ENCODE measurements at regions not wholly inside any gene's neighbourhood (a gene's known extent, or its start where the extent isn't known, plus 50 kb on each side); places are given as distances from the start of the nearest gene placed in this dataset.

DNA sequence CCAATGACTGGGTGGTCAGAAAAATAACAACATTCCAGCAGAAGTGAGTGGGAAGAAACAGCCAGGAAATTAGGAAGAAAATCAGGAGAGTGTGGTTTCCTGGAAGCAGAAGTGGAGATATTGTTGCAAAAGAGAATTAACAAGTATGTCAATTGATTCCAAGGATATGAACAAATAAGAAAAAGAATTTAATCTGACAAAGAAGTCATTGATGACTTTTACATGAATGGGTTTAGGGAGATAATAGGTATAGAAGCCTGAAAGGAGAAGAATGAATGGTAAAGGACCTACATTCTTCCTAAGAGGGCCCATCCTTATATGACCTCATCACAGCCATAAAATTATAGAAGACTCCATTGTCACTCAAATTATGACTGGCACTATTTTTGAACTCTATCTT is 1440.1 kb downstream of the OTOL1 start:
- no peak for TF ChIP-seq EZH2phosphoT487 (IDR thresholded peaks at IDR 0.05; ENCODE audit: low read depth)
- TF ChIP-seq, protein P1, sequence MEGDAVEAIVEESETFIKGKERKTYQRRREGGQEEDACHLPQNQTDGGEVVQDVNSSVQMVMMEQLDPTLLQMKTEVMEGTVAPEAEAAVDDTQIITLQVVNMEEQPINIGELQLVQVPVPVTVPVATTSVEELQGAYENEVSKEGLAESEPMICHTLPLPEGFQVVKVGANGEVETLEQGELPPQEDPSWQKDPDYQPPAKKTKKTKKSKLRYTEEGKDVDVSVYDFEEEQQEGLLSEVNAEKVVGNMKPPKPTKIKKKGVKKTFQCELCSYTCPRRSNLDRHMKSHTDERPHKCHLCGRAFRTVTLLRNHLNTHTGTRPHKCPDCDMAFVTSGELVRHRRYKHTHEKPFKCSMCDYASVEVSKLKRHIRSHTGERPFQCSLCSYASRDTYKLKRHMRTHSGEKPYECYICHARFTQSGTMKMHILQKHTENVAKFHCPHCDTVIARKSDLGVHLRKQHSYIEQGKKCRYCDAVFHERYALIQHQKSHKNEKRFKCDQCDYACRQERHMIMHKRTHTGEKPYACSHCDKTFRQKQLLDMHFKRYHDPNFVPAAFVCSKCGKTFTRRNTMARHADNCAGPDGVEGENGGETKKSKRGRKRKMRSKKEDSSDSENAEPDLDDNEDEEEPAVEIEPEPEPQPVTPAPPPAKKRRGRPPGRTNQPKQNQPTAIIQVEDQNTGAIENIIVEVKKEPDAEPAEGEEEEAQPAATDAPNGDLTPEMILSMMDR (IDR thresholded peaks at IDR 0.05; ENCODE audit: low read depth, low read length): no peak

DNA sequence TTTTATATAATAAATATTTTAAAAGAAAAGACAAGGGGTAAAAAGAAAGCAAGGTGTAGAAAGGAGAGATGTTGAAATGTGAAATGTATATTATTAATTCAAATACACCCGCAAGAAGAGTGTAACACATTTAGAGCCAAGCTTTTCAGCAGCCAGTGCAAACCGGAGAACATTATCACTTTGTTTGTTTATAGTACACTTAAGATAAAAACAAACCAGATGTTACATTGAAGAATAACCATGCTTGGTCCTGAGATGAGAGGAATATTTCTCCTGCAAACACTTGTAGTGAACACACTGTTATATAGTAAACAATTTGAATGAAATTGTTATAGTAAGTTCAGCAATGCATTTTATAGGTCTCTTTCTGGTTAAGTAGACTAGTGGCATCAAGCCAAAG is 1441.5 kb downstream of the OTOL1 start:
- no peak overlapping the region for H3K9ac ChIP-seq (ENCODE audit: low read length)
- H3K36me3 ChIP-seq (replicated peaks; ENCODE audit: low read depth, low read length): no peaks in the 10 kb centered on the region
- H3K27ac ChIP-seq (ENCODE audit: low read length): no peak overlapping the region
- TF ChIP-seq EZH2phosphoT487 (IDR thresholded peaks at IDR 0.05; ENCODE audit: low read depth): no peak
- TF ChIP-seq, protein P1 (IDR thresholded peaks at IDR 0.05; ENCODE audit: low read depth, low read length): no peak
- no peaks in the 10 kb centered on the region for H3K27me3 ChIP-seq (ENCODE audit: low read depth, low read length)
- no peak overlapping the region for H2AFZ ChIP-seq (ENCODE audit: low read depth, low read length)
- H3K9me3 ChIP-seq (ENCODE audit: insufficient read depth, low read length): no peaks in the 10 kb centered on the region
- no peaks in the 10 kb centered on the region for H4K20me1 ChIP-seq (ENCODE audit: insufficient read depth, low read length)
- H3K4me2 ChIP-seq (ENCODE audit: low read length): no peak overlapping the region
- H3K79me2 ChIP-seq (ENCODE audit: low read length): no peaks in the 10 kb centered on the region
- H3K4me1 ChIP-seq (ENCODE audit: low read length): no peaks in the 10 kb centered on the region
- H3K4me3 ChIP-seq (ENCODE audit: low read length): no peak overlapping the region

More for the DNA sequence above, 1440.1 kb downstream of the OTOL1 start:
- H3K9ac ChIP-seq (ENCODE audit: low read length): no peak overlapping the region
- no peaks in the 10 kb centered on the region for H3K36me3 ChIP-seq (replicated peaks; ENCODE audit: low read depth, low read length)
- no peak overlapping the region for H2AFZ ChIP-seq (ENCODE audit: low read depth, low read length)
- H3K4me2 ChIP-seq (ENCODE audit: low read length): no peak overlapping the region
- no peaks in the 10 kb centered on the region for H3K4me1 ChIP-seq (ENCODE audit: low read length)
- H3K27ac ChIP-seq (ENCODE audit: low read length): no peak overlapping the region
- H3K9me3 ChIP-seq (ENCODE audit: insufficient read depth, low read length): no peaks in the 10 kb centered on the region
- H3K27me3 ChIP-seq (ENCODE audit: low read depth, low read length): no peaks in the 10 kb centered on the region
- no peak overlapping the region for H3K4me3 ChIP-seq (ENCODE audit: low read length)
- no peaks in the 10 kb centered on the region for H4K20me1 ChIP-seq (ENCODE audit: insufficient read depth, low read length)
- no peaks in the 10 kb centered on the region for H3K79me2 ChIP-seq (ENCODE audit: low read length)

DNA sequence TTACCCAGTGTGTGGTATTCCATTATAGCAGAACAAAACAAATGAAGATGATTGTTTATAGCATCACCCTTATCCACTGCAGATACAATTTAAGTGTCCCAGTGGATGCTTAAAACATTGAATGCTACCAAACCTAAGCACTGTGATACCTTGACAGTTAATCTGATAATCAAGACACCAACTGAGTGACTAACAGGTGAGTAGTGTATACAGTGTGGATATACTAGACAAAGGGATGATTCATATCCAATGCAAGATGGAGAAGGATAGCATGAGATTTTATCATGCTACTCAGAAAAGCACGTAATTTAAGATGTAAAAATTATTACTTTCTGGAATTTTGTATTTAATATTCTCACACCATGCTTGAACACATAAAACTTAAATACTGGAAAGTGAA is 1449.0 kb downstream of the OTOL1 start:
- no peak overlapping the region for H3K4me2 ChIP-seq (ENCODE audit: low read length)
- no peaks in the 10 kb centered on the region for H3K79me2 ChIP-seq (ENCODE audit: low read length)
- no peaks in the 10 kb centered on the region for H4K20me1 ChIP-seq (ENCODE audit: insufficient read depth, low read length)
- H3K27ac ChIP-seq (ENCODE audit: low read length): no peak overlapping the region
- H3K9ac ChIP-seq (ENCODE audit: low read length): no peak overlapping the region
- no peaks in the 10 kb centered on the region for H3K9me3 ChIP-seq (ENCODE audit: insufficient read depth, low read length)
- H3K4me1 ChIP-seq (ENCODE audit: low read length): no peaks in the 10 kb centered on the region
- no peaks in the 10 kb centered on the region for H3K27me3 ChIP-seq (ENCODE audit: low read depth, low read length)
- H3K4me3 ChIP-seq (ENCODE audit: low read length): no peak overlapping the region
- no peaks in the 10 kb centered on the region for H3K36me3 ChIP-seq (replicated peaks; ENCODE audit: low read depth, low read length)
- no peak overlapping the region for H2AFZ ChIP-seq (ENCODE audit: low read depth, low read length)
- TF ChIP-seq, protein P1 (IDR thresholded peaks at IDR 0.05; ENCODE audit: low read depth, low read length): no peak
- no peak for TF ChIP-seq EZH2phosphoT487 (IDR thresholded peaks at IDR 0.05; ENCODE audit: low read depth)

DNA sequence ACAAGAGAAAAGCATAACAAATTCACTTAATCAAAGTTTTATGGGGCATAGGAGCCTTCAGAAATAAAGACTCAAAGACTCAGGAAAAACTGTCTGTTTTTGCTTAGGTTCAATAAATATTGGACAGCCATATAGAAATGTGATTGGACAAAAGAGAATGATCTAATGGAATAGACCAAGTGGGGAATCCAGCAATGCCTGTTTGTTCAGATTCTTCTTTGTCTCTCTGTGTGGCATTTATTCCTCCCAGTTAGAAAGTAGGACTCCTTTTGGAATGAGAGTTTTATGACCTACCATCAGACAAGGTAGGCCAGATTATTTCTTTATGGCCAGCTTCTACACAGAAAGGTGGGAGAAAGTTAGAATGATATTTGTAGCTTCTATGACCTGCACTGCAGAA is 1460.1 kb downstream of the OTOL1 start:
- no peaks in the 10 kb centered on the region for H3K36me3 ChIP-seq (replicated peaks; ENCODE audit: low read depth, low read length)
- H2AFZ ChIP-seq (ENCODE audit: low read depth, low read length): no peak overlapping the region
- H3K4me2 ChIP-seq (ENCODE audit: low read length): no peak overlapping the region
- TF ChIP-seq EZH2phosphoT487 (IDR thresholded peaks at IDR 0.05; ENCODE audit: low read depth): no peak
- TF ChIP-seq, protein P1 (IDR thresholded peaks at IDR 0.05; ENCODE audit: low read depth, low read length): no peak
- no peak overlapping the region for H3K4me3 ChIP-seq (ENCODE audit: low read length)
- H3K79me2 ChIP-seq (ENCODE audit: low read length): no peaks in the 10 kb centered on the region
- no peaks in the 10 kb centered on the region for H3K27me3 ChIP-seq (ENCODE audit: low read depth, low read length)
- H3K9ac ChIP-seq (ENCODE audit: low read length): no peak overlapping the region
- H3K9me3 ChIP-seq (ENCODE audit: insufficient read depth, low read length): no peaks in the 10 kb centered on the region
- no peaks in the 10 kb centered on the region for H4K20me1 ChIP-seq (ENCODE audit: insufficient read depth, low read length)
- no peaks in the 10 kb centered on the region for H3K4me1 ChIP-seq (ENCODE audit: low read length)
- no peak overlapping the region for H3K27ac ChIP-seq (ENCODE audit: low read length)

Data from OCI-LY3 (cell line).